HG03139 (cell line): ENCODE measurements at regions not wholly inside any gene's neighbourhood (a gene's known extent, or its start where the extent isn't known, plus 50 kb on each side); places are given as distances from the start of the nearest gene placed in this dataset.

Experiments used
- ATAC-seq: cut with Tn5 transposase; IDR thresholded peaks from one replicate; pipeline ENCODE4 v1.9.1; 2021; ENCODE audit not compliant: unreplicated experiment

GRCh38 chr3:82773207-82773606, 1011.8 kb upstream of the GBE1 start:
- no peak for ATAC-seq

DNA sequence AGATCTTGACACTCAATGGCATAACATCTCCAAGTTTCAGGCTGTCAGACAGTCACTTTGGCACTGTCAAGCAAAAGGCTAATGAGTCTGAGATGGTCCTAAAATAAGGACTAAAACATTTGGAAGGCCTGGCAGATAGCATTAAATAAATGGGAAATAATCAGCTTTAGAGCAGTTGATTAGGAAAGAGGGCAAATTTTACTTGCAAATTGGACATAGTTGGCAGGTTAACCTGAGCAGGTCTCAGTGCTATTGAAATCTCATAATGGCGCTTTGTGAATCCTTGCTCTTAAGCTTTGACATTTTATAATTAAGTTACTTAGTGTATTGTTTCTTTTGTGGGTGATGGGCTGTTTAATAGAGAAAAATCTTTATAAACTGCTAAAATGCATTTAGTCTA, 1003.1 kb upstream of the GBE1 start:
- no peak for ATAC-seq

- ATAC-seq = no peak
Measured at GRCh38 chr3:82761858-82762257, 1000.4 kb upstream of the GBE1 start.

DNA sequence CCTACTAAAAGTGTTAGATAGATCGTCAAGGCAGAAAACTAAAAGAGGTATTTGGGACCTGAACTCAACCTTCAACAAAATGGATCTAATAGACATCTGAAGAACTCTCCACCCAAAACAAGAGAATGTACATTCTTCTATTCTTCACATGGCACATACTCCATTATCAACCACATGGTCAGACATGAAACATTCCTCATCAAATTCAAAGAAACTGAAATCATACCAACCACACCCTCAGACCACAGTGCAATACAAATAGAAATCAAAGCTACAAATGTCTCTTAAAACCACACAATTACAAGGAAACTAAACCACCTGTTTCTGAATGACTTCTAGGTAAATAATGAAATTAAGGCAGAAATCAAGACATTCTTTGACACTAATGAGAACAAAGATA, 984.1 kb upstream of the GBE1 start:
- no peak for ATAC-seq

DNA sequence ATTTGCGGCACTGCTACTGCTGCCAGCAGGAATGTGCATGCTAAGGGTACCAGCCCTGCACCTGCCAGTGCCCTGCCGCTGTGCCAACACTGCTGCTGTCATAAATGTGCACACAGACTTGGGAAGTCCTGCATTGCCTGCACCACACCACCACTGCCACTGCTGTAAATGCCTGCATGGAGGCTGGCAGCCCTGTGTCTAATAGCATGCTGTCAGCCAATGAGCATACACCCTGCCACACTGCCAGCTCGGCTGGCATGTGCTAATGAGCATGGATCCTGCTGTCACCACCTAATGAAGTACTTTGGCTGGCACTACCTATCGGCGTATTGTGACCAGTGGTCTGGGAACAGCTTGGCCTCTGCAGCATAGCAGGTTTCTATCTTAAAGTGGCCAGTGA, 981.8 kb upstream of the GBE1 start:
- no peak for ATAC-seq

- no peak for ATAC-seq
Measured at GRCh38 chr3:82741346-82741745, 979.9 kb upstream of the GBE1 start.

DNA sequence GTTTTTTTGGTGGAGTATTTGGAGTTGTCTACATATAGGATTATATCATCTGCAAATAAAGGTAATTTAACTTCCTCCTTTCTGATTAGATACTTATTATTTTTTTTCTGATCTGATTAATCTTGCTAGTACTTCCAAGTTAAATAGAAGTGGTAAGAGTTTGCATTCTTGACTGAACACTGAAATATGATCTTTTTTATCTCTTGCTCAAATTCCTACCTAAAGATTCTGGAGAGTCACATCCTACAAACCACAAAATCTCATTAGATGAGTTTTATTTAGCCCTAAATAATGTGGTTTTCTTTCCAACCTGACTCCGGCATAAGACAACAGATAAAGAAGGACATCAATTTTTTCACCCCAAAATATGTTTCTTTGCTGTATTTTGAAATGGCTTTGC, 977.9 kb upstream of the GBE1 start:
- no peak for ATAC-seq

DNA sequence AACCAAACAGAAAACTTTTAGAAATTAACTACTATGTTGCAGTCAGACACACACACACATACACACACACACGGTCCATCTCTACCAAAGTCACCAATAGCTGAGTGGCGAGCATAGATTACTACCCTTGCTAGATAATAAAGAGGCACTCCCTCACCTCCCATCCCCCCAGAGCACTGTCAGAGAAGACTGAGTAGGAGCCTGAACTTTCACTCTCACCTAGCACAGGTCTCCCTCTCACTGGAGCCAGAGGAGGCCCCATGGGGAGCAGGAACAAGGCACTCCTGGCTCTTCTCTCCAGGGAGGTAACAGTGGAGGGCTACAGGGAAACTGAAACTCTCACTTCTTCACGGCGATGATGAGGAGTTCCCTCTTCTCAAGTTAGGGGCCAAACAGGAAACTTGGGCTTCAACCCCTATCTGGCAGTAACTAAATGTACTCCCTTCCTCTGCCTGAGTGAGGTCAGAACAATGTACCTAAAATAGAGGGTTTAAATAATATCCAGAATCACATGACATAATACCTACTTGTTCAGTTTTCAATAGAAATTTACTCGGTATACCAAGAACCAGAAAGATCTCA, 975.3 kb upstream of the GBE1 start:
- ATAC-seq = no peak

DNA sequence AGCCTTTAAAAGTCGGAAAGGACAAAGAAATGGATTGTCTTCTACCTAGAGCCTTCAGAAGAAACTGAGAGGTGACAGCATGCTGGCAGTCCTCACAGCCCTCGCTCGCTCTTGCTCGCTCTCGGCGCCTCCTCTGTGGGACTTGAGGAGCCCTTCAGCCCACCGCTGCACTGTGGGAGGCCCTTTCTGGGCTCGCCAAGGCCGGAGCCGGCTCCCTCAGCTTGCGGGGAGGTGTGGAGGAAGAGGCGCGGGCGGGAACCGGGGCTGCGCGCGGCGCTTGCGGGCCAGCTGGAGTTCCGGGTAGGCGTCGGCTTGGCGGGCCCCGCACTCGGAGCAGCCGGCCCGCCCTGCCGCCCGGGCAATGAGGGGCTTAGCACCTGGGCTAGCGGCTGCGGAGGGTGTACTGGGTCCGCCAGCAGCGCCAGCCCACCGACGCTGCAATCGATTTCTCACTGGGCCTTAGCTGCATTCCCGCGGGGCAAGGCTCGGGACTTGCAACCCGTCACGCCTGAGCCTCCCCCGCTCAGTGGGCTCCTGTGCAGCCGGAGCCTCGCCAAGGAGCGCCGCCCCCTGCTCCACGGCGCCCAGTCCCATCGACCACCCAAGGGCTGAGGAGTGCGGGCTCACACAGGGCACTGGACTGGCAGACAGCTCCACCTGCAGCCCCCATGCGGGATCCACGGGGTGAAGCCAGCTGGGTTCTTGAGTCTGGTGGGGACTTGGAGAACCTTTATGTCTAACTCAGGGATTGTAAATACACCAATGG, 953.8 kb upstream of the GBE1 start:
- ATAC-seq = no peak

GRCh38 chr3:82707035-82707434, 945.6 kb upstream of the GBE1 start:
- no peak for ATAC-seq

- no peak for ATAC-seq
Measured at GRCh38 chr3:82685761-82686160, 924.3 kb upstream of the GBE1 start.

DNA sequence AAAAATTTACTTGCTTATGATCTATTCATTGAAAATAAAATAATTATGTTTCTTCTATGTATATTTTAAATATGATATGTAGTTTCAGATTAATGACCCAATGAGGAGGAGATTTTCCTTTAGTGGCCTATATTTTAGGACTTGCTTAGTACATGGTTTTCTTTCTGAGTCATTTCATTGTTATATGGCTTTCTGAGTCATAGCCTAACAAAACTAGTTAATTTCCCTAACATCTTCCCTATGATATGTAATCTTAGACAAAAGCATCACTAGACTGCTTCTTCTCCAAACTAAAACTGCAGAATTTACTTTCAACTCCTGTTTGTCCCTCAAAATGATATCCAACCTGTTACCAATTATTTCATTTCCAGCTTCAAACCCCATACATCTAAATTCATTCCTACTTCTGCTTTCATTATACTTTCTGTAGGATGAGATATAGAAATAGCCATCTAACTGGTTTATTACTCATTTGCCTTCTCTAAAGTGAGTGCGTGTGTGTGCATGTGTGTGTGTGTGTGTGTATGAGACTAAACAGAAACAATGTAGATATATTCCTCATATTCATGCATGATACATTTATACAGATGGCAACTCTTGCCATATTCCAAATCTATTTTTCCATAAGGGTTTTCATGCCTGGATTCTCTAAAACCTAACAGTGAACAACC, 915.0 kb upstream of the GBE1 start:
- ATAC-seq = no peak

DNA sequence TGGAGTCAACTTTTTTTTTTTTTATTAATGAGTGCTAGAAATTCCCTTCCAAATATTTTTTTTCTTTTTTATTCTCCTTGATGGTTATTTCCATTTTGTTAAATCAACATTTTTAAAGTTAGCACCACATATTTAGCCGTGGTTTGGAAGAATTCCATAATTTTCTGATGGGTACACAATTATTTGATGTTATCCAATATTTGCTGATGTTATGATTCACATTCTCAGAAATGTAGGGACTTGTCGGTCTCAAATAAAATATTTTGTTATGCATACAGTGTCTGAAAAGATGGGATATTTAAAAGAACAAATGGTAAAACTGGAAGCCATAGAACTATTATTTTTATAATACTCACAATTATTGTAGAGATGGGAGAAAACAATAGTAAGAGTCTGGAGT, 911.5 kb upstream of the GBE1 start:
- ATAC-seq = no peak

GRCh38 chr3:82671466-82671865, 910.0 kb upstream of the GBE1 start:
- no peak for ATAC-seq

- no peak for ATAC-seq
Measured at GRCh38 chr3:82654708-82655107, 893.3 kb upstream of the GBE1 start.

DNA sequence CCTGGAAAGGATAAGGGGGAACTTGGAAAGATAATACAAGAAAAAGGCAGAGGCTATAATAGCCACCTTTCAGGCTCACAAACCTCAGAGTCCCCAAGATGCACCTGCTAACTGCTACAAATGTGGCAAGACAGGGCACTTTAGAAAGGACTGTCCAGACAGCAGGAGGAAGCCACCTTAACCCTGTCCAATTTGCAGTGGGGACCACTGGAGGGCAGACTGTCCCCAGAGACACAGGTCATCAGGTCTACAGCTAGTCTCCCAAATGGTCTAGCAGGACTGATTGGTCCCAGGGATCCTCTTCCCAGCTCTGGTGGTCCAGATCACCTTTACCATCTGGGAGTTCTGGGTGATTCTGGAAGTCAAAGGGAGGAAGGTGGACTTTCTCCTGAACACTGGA, 882.5 kb upstream of the GBE1 start:
- no peak for ATAC-seq

GRCh38 chr3:82641701-82642100, 880.3 kb upstream of the GBE1 start:
- no peak for ATAC-seq

- no peak for ATAC-seq
Measured at GRCh38 chr3:82640254-82640653, 878.8 kb upstream of the GBE1 start.

GRCh38 chr3:82637574-82637973, 876.1 kb upstream of the GBE1 start:
- no peak for ATAC-seq

DNA sequence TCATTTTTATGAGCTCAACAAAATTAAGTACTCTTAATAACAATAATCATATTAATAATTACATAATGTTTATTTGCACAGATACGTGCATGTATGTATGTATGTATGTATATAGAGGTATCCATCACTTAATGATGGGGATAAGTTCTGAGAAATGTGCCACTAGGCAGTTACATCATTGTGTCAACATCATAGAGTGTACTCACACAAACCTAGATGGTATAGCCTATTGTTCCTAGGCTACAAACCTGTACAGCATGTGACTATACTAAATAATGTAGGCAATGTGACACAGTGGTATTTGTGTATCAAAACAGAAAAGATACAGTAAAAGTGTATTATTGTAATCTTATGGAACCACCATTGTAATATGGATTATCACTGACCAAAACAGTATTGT, 874.7 kb upstream of the GBE1 start:
- no peak for ATAC-seq

GRCh38 chr3:82633319-82633718, 871.9 kb upstream of the GBE1 start:
- ATAC-seq = no peak

GRCh38 chr3:82629937-82630336, 868.5 kb upstream of the GBE1 start:
- ATAC-seq = no peak
